ENCODE measurements at regions not wholly inside any gene's neighbourhood (a gene's known extent, or its start where the extent isn't known, plus 50 kb on each side); places are given as distances from the start of the nearest gene placed in this dataset.

DNA sequence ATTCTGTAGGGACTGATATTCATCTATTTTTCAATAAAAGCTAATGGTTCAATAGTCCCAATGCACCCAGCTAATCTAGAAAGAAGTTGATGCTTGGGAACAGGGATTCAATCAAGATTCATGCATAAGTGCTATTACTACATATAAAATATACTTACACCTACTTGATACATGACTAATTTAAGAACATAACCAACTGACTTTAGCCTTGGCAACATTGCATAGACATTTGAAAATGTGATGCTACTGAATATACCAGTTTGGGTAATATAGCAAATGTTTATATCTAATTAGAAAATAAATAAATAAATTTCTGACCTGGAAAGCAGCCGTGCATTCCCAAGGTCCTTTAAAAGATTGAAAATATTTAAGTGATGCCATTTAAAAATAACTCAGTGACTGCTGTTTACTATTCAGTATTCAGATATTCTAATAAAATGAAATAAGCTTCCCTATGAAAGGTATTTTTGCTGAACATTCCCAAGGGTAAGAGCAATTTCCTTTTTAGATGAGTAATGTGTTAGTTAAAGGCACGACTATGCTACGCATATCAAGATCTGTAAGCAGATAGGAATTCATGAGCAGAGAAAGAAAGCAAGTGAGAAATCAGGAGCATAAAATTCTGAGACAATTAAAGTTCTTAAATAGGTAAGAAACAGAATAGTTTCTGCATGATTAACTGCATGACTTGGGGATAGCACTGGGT lies 160.6 kb upstream of the SYT1 start:
- TF ChIP-seq, protein P1, sequence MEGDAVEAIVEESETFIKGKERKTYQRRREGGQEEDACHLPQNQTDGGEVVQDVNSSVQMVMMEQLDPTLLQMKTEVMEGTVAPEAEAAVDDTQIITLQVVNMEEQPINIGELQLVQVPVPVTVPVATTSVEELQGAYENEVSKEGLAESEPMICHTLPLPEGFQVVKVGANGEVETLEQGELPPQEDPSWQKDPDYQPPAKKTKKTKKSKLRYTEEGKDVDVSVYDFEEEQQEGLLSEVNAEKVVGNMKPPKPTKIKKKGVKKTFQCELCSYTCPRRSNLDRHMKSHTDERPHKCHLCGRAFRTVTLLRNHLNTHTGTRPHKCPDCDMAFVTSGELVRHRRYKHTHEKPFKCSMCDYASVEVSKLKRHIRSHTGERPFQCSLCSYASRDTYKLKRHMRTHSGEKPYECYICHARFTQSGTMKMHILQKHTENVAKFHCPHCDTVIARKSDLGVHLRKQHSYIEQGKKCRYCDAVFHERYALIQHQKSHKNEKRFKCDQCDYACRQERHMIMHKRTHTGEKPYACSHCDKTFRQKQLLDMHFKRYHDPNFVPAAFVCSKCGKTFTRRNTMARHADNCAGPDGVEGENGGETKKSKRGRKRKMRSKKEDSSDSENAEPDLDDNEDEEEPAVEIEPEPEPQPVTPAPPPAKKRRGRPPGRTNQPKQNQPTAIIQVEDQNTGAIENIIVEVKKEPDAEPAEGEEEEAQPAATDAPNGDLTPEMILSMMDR (IDR thresholded peaks at IDR 0.05), result no peak

DNA sequence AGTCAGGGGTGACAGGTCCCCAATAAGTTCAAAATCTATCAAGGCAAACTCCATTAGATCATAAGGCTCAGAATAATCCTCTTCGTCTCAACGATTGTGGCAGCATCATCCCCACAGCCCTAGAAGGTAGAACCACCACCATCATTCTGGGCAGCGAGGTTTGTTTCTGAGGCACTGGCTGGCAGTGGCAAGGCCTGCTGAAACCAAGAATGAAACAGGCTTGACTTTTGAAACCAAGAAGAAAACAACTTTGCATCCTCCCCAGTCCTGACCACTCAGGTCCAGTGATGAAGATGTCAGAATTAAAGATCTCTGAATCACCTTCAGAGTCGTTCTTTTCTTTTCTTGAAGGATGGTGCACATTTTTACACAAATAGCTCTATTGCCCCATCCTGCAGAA lies 152.6 kb upstream of the SYT1 start:
- TF ChIP-seq, protein P1 (IDR thresholded peaks at IDR 0.05), result no peak

DNA sequence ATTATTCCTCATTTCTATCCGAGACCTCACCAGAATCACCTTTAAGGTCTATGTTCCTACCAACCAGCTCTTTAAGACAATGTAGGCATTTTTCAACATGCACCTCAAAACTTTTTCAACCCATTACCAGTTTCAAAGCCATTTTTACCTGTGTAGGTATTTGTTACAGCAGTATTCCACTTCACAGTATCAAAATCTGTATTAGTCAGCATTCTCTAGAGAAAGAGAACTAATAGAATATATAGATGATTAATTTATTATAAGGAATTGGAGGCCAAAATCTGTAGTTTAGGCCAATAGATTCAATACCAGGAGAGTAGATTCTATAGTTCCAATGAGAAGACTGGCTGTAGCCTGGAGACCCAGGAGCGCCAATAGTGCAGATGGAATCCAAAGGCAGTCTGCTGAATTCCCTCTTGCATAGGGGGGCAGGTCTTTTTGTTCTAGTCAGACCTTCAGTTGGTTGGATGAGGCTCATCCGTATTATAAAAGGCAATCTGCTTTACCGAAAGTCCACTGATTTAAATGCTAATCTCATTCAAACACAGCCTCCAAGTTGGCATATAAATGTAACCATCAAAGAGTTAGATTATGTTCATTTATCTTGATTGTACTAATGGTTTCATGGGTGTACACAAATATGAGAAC lies 151.6 kb upstream of the SYT1 start:
- TF ChIP-seq, protein P1 (IDR thresholded peaks at IDR 0.05), result no peak

DNA sequence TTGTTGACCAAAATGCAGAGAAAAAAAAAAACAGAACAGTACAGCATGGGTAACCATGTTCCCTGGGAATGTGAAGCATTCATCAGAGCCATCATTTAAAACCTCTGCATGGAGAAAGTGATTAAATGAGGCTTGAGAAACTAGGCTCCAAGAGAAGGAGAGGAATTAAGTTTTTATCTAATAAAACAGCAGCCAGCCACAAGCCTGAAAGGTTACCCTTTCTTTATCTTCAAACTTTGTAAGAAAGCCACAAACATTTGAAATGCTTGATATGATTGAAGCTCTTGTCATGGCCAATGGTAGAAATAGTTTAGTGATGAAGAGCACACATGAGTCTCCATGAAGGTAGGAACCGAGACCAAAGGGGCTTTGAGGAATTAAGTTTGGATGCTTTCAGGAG lies 144.9 kb upstream of the SYT1 start:
- TF ChIP-seq, protein P1 (IDR thresholded peaks at IDR 0.05), result no peak

DNA sequence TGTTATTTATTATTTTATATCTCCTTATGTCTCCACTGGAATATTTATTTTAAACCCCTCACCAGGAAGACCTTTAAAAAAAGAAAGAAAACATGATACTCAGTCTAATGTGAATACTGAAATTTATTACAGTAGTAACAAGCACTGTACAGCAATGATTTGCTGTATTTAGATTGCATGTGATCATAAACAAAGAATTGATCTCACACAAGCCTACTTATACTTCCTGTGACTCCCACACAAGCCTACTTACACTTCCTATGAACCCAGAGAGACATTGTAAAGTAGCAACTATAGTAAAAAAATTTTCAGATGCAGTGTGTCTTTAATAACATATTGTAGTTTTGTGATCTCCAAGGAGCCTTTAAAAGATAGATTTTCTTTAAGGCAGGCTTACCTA lies 142.7 kb upstream of the SYT1 start:
- TF ChIP-seq, protein P1 (IDR thresholded peaks at IDR 0.05), result no peak

DNA sequence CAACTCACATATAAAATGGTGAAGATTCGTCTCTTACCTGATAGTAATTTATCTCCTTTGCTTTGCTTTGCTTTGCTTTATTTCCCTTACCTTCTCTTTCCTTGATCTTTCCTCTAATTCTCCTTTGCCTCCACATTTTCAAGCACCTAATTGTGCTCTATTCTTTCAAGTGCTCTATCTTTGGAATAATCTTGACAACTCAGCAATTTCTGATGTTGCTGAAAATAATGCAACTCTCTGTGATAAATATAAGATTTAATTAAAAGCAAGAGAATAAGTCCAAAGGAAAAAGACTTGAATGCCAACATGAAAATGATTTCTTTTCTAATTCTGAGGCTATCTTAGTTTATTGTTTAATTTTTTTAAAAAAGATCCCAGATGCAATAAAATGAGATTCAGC lies 139.5 kb upstream of the SYT1 start:
- TF ChIP-seq, protein P1 (IDR thresholded peaks at IDR 0.05), result no peak

DNA sequence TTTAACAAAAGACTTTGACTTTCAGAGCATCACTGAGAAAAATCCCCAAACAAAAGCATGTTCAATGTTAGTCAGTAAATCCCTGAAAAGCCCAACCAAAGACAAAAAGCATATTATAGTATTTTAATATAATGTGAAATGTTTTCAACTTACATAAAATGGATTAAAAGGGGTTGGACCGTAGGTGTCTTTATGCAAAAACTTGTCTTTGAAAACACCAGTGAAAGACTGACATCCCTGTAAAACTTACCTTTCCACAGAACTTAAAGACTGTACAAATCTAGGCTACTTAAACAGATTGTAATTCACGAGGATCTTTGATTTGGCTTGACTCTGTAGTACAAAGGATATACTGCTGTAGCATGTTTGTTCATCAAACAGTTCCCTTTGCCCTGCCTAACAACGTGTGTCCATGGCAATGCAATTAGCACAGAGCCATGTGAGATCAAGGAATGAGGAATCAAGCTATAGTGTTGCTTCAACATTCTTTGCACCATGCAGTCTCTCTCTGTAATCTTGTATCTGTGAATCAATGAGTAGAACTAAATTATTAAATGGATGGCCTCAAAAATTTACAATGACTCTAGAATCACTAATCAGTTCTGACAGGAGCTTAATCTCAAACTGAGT lies 138.5 kb upstream of the SYT1 start:
- TF ChIP-seq, protein P1 (IDR thresholded peaks at IDR 0.05), result no peak

All from LNCAP (cell line).